Astrocyte (in vitro differentiated cells and primary cell): ENCODE measurements at regions not wholly inside any gene's neighbourhood (a gene's known extent, or its start where the extent isn't known, plus 50 kb on each side); places are given as distances from the start of the nearest gene placed in this dataset.

Experiments used
- CTCF ChIP-seq: IDR thresholded peaks from 2 replicates; pipeline ENCODE4 v1.5.1; 2011; ENCODE audit warnings: low read depth, mild to moderate bottlenecking, inconsistent platforms, low read length, moderate library complexity; ENCODE audit not compliant: insufficient read depth
- EZH2 ChIP-seq: IDR thresholded peaks from 2 replicates; pipeline ENCODE4 v1.6.1; 2012; ENCODE audit warnings: mild to moderate bottlenecking, low read length, inconsistent platforms; ENCODE audit not compliant: insufficient read depth

GRCh38 chrX:120697053-120697452, 67.2 kb upstream of the C1GALT1C1 start:
- no peak for TF ChIP-seq CTCF
- TF ChIP-seq EZH2, result no peak
